ENCODE measurements at regions not wholly inside any gene's neighbourhood (a gene's known extent, or its start where the extent isn't known, plus 50 kb on each side); places are given as distances from the start of the nearest gene placed in this dataset.

DNA sequence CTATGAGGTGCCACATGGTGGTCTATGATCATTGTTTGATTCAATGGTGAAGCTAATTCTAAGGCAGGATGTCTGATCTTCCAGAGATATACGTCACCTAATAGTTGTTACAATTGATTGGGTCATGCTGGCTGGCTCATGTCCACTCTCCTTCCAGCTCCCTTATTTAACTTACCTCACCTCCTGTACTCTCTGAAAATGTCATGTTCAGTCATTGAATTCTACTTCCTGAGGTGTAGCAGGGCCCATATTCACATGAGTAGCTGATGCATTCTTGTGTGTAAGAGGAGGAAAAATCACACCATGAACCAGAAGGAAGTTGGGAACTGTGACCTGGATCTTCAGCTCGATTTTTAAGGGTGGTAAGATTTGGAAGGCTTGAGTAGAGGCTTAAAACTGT lies 795.8 kb downstream of the QKI start:
- Histone ChIP-seq H3K56ac (ENCODE audit: extremely low read depth, insufficient read depth, low read length) (no peak overlapping the region), H3K18ac (ENCODE audit: low read depth, low read length) (no peak overlapping the region), H3K79me1 (ENCODE audit: low read depth in 1 of 2, low read length in 2 of 2) (no peaks in the 10 kb centered on the region), H3K36me3 (ENCODE audit: control insufficient read depth, insufficient read depth, low read length) (no peaks in the 10 kb centered on the region), H2BK15ac (ENCODE audit: low read depth, low read length) (no peak overlapping the region), H3K4me2 (ENCODE audit: low read depth, low read length) (no peak overlapping the region), H3K23ac (ENCODE audit: low read depth, low read length) (no peak overlapping the region), H2BK5ac (ENCODE audit: low read depth, low read length, poor library complexity, severe bottlenecking) (no peak overlapping the region), H3K4me1 (ENCODE audit: control insufficient read depth, insufficient read depth, low read length) (no peaks in the 10 kb centered on the region), H3K9me3 (ENCODE audit: control insufficient read depth, insufficient read depth, low read length) (peaks cover 26% of the 10 kb centered on the region), H2AK9ac (replicated peaks; ENCODE audit: low read depth, low read length, poor library complexity) (no peak overlapping the region), H2BK120ac (ENCODE audit: low read depth, low read length) (no peak overlapping the region), H3K27me3 (ENCODE audit: control insufficient read depth, insufficient read depth, low read length) (no peaks in the 10 kb centered on the region), H3K14ac (replicated peaks; ENCODE audit: low read depth, low read length) (no peak overlapping the region), H3K4me3 (ENCODE audit: insufficient read depth, low read depth, low read length) (no peak overlapping the region), H2AFZ (replicated peaks; ENCODE audit: low read length, poor library complexity) (no peak overlapping the region), H4K5ac (ENCODE audit: low read depth, low read length) (no peak overlapping the region), H4K20me1 (ENCODE audit: insufficient read depth, low read length) (no peaks in the 10 kb centered on the region), H3K27ac (ENCODE audit: insufficient read depth, low read length) (no peak overlapping the region), H3K9ac (ENCODE audit: low read depth, low read length) (no peak overlapping the region), H4K91ac (ENCODE audit: insufficient read depth, low read depth, low read length) (no peak overlapping the region), H4K8ac (ENCODE audit: low read depth in 2 of 2, low read length in 2 of 2) (no peak overlapping the region), H2AK5ac (ENCODE audit: low read depth, low read length) (no peak overlapping the region), H3K4ac (ENCODE audit: low read depth, low read length) (no peak overlapping the region), H3K9me1 (ENCODE audit: insufficient read depth, low read length) (no peaks in the 10 kb centered on the region), H2BK20ac (ENCODE audit: low read depth, low read length) (no peak overlapping the region)
- POLR2A ChIA-PET (ENCODE audit: unreplicated experiment), result no interaction called here
- CTCF ChIA-PET, result no interaction called here
- WGBS, 2 experiments (ENCODE audit: extremely low coverage in 2 of 2, insufficient read length in 1 of 2), result no CpG with 5 or more reads among the region's 2 CpGs
- dilution Hi-C loops (cut with HindIII; ENCODE audit: low sequenced_read_pairs, unreplicated experiment), result no loop called here
- no TSS peak for BruUV-seq (replicated peaks)
- in situ Hi-C loops (cut with MboI; ENCODE audit: low sequenced_read_pairs), result no loop called here
- TF ChIP-seq CHD1 (IDR thresholded peaks at IDR 0.05; ENCODE audit: low read depth, low read length) (no peak), SMC3 (IDR thresholded peaks at IDR 0.05; ENCODE audit: low read depth, low read length) (no peak), MXI1 (IDR thresholded peaks at IDR 0.05; ENCODE audit: borderline replicate concordance, low read depth, low read length) (no peak), RCOR1 (IDR thresholded peaks at IDR 0.05; ENCODE audit: insufficient replicate concordance, low read length) (no peak), CEBPB (IDR thresholded peaks at IDR 0.05; ENCODE audit: low read depth, low read length) (no peak), MAZ (IDR thresholded peaks at IDR 0.05; ENCODE audit: borderline replicate concordance, low read depth, low read length) (no peak), RAD21 (IDR thresholded peaks at IDR 0.05; ENCODE audit: low read length) (no peak), POLR2A (IDR thresholded peaks at IDR 0.05; ENCODE audit: low read depth, low read length) (no peak), NFE2L2 (IDR thresholded peaks at IDR 0.05; ENCODE audit: low read depth, low read length) (no peak), MAFK (IDR thresholded peaks at IDR 0.05; ENCODE audit: low read depth, low read length) (no peak), FOS (IDR thresholded peaks at IDR 0.05; ENCODE audit: low read depth, low read length) (no peak), RFX5 (IDR thresholded peaks at IDR 0.05; ENCODE audit: low read depth, low read length) (no peak), BHLHE40 (IDR thresholded peaks at IDR 0.05; ENCODE audit: low read depth, low read length) (no peak)
- TF ChIP-seq, protein P1, sequence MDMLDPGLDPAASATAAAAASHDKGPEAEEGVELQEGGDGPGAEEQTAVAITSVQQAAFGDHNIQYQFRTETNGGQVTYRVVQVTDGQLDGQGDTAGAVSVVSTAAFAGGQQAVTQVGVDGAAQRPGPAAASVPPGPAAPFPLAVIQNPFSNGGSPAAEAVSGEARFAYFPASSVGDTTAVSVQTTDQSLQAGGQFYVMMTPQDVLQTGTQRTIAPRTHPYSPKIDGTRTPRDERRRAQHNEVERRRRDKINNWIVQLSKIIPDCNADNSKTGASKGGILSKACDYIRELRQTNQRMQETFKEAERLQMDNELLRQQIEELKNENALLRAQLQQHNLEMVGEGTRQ (IDR thresholded peaks at IDR 0.05; ENCODE audit: low read depth, low read length), result no peak
- TF ChIP-seq, protein P2, sequence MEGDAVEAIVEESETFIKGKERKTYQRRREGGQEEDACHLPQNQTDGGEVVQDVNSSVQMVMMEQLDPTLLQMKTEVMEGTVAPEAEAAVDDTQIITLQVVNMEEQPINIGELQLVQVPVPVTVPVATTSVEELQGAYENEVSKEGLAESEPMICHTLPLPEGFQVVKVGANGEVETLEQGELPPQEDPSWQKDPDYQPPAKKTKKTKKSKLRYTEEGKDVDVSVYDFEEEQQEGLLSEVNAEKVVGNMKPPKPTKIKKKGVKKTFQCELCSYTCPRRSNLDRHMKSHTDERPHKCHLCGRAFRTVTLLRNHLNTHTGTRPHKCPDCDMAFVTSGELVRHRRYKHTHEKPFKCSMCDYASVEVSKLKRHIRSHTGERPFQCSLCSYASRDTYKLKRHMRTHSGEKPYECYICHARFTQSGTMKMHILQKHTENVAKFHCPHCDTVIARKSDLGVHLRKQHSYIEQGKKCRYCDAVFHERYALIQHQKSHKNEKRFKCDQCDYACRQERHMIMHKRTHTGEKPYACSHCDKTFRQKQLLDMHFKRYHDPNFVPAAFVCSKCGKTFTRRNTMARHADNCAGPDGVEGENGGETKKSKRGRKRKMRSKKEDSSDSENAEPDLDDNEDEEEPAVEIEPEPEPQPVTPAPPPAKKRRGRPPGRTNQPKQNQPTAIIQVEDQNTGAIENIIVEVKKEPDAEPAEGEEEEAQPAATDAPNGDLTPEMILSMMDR (conservative IDR thresholded peaks at IDR 0.05; ENCODE audit: low read depth, low read length), result no peak
- ATAC-seq (ENCODE audit: low read depth) (no peak), DNase-seq (no peak)
- intact Hi-C loops (cut with micrococcal nuclease), result no loop called here

Data from IMR-90 (cell line).